HG03196 (cell line): ENCODE measurements at regions not wholly inside any gene's neighbourhood (a gene's known extent, or its start where the extent isn't known, plus 50 kb on each side); places are given as distances from the start of the nearest gene placed in this dataset.

Experiments used
- ATAC-seq: cut with Tn5 transposase; IDR thresholded peaks from one replicate; pipeline ENCODE4 v1.9.1; 2021; ENCODE audit not compliant: unreplicated experiment

DNA sequence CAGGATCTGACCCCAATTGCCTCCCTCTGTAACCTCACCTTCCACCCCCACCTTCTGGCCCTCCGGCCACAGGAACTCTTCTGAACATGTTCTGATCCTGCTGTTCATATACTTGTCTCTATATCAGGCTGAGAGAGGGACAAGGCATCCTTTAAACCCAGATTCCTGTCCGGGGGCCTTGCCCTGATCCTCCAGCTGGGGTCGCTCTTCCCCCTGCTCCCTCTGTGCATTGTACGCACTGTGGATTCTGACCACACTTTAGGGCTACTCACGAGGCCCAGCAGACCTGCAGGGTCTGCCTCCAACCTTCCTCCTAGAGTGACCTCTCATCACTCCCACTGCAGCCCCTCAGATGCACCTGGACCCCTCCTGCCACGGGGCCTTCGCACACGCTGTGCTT, 269.3 kb downstream of the UQCRFS1 start:
- no peak for ATAC-seq

DNA sequence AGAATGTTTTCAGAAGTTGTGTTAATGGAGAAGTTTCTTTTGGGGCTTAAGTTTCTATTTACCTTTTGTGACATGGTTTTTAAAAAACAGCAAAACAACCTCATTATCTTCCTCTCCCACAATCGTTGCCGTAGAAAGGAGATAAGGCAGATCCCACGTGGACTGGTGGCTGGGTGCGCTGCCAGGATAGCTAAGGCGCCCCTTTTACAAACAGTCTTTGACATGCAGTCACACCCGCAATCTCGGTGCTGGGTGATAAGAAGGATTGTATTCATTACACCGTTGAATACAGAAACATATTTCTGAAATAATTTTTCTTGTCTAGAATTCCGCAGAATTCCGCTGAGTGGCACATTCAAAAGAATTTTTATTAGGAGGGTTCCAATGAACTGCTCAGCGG, 271.1 kb downstream of the UQCRFS1 start:
- ATAC-seq = no peak

DNA sequence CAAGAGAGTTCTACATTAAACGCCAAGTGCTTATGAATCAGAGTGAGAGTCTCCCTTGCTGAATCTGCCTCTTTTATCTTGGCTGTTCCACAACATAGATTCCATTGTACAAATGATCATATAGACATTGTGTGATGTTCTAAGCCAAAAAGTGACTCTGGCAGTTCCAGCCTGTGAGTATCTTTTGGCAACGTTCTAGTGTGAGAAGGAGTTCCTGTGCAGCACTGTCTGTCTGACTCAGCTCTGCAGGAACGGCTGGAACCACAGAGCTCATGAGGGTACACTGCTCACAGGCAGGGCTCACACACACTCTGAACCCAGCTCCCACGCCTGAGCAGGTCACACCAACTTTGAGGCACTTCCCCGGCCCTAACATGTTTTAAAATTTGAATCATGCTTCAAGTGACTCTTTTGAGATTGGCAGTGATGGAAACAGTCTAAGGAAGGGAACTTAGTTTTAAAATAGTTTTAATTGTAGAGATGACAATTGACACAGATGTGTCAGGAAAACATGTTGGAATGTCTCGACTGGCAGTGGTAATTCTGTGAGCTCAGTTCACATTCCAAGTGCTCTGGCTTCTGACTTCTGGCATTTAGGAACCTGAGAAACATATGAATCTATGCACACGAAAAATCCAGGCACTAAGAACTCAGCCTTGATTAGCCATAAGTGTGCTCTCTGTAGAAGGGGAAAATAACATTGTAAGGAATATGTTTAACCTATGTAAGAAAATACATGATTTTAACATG, 272.0 kb downstream of the UQCRFS1 start:
- ATAC-seq = no peak

DNA sequence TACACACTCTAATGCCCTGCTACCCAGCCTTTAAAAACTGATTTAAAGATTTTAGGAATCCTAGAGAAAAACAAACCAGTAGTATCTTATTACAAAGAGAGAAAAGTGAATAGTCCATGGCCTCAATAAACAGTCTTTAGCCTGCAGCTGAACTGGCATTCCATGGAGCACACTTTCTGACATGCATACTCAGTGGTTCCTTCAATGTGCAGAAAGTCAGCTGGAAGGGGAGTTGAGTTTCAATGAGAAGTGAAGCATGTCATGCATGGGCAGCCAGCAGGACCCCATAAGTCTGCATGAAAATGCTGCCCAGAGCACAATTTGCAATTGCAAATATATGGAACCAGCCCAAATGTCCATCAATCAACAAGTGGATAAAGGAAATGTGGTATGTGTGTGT, 273.7 kb downstream of the UQCRFS1 start:
- no peak for ATAC-seq

DNA sequence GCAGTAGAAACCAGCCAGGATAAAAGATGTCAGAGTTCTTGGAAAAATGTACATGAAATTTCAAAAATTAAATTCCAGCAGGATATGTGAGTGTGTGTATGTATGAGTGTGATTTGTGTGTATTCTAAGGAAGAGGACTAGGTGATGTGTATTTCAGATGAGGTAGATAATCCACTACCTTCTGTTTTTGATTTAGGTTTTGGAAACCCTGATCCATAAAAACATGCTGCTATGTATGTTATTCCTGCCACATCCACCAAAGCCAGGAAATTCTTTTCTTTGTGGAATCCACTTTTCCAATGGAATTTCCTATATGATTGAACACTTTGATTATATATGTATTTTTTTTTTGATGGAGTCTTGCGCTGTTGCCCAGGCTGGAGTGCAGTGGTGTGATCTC, 276.9 kb downstream of the UQCRFS1 start:
- no peak for ATAC-seq

DNA sequence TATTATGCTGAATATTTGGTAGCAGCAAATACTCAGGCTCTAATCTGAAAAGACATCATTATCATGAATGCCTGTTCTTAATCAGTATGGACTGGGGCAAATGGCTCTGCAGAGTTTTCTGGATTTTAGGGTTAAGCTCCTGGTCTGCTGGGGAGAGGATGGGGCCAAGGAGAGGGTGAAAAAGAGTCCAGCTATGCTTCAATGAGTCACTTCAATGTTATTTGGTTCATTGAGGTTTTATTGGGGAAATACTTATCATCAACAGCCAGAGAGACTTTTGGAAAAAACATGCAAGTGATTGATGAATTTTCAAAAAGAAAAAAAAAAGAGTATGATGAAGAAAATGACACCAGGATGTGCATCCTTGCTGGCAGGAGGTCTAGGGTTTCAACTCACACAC, 278.3 kb downstream of the UQCRFS1 start:
- ATAC-seq = no peak

DNA sequence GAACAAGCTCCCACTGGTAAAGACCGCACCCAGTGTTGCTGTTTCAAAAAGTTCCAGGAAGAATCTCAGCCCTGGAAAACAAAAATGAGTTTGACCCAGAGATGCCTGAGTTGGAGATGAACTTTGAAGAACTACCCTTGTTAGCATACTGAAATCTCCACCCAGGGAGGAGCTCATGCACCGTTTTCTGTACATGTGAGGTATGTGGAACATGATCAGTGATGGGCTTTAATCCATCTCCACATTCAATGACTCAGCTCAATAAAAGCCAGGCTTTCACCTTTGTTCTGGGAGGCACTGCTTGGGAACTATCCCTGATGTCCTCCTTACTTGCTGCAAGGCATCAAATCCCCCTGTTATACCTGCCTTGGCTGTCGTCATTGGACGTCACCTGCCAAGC, 279.9 kb downstream of the UQCRFS1 start:
- no peak for ATAC-seq

DNA sequence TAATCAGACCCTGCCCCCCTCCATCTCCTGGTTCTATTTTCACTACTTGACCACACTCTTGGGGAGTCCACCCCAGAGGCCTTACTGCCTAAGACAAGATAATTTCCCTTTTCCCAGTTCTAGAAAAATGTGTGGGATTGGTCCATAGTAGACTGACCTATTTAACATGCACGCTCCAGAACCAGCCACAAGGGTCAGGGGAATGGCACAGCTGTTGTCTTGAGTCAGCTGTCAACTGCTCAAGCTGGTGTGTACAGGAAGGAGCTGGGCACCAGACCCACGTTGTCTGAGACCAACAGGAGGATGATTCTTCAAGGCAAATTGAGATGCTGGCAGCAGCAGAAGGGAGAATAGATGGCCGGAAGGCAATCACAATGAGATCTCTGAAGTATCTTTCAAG, 280.5 kb downstream of the UQCRFS1 start:
- ATAC-seq = no peak

DNA sequence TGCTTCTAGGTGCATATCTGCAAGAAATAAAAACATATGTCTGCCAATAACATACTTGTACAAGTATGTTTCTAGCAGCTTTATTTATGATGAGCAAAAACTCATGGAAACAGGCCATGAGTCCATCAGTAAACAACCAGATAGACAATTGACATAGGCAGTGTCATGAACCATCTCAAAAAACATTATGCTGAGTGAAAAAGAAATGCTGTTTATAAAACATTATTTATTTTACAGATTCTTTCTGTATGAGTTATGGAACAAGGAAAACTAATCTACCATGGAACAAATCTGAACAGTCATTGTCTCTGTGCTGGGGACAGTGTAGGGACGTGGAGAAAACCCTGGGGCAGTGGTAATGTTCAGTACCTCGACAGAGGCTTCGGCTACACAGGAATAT, 283.9 kb downstream of the UQCRFS1 start:
- no peak for ATAC-seq

DNA sequence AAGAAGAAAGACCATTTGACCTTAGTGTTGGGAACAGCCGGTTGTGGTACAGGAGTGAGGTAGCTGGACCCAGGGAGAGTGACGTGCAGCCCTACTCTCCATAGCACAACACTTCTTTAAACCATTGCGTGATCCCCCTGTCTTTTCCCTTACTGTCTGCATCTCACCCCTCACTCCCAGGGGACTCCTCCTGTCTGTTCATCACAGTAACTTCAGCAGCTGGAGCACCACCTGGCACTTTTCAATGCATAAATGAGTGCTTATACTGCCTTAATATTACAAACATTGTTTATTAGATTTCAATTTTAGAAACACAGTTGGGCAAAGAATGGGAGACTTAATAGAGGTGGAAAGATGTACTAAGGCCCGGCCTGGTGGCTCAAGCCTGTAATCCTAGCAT, 285.5 kb downstream of the UQCRFS1 start:
- ATAC-seq = no peak

DNA sequence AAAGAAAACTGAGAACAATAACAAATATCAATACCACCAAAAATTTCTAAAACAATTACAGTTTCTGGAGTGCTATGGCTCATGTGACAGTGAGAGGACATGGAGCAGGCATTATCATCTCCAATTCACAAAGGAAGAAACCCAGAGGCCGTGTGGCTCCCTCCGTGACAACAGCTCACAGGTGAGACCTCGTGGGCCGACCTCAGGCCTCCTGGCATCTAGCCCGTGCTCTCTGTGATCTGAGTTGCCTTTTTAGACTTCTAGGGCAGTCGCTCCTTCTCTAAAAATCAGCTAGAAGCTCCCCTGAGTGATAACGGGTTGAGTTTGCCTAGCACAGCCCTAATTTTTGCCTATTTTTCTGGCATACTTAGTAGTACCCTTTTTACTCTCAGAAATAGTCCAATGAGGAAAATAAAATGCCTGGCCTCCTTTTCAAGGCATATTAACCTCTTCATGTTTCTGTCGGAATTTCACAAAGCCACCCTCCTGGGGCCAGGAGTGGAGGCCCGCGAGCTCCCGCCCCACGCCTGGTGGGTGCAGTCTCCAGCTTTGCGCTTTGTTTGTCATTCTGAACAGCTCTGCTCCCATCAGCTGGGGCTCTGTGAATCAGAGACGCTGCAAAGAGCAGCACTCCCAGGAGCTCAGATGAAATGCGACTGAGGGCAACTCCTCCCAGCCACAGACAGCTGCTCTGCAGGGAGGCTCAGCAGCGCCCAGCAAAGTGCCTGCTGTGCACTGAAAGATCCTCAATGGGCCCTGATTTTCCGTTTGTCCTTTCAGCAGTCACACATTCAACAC, 292.5 kb downstream of the UQCRFS1 start:
- ATAC-seq = no peak

DNA sequence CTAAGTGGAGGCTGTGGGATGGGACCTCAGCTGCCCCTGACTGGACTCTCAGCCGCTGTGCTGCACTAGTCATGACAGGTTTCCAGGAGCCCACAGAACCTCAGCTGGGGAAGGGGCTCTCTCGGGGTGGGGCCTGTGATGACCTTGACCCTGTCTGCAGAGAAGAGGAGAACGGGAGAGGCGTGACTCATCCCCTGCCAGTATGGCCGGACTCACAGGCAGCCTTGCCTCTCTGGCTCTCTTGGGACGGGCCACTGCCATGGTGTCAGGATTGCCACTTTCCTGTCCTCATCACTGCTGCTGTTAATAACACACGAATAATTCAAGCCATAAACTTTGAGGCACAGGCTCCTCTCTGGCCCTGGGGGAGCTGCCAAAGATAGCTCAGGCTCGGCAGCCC, 295.3 kb downstream of the UQCRFS1 start:
- no peak for ATAC-seq

DNA sequence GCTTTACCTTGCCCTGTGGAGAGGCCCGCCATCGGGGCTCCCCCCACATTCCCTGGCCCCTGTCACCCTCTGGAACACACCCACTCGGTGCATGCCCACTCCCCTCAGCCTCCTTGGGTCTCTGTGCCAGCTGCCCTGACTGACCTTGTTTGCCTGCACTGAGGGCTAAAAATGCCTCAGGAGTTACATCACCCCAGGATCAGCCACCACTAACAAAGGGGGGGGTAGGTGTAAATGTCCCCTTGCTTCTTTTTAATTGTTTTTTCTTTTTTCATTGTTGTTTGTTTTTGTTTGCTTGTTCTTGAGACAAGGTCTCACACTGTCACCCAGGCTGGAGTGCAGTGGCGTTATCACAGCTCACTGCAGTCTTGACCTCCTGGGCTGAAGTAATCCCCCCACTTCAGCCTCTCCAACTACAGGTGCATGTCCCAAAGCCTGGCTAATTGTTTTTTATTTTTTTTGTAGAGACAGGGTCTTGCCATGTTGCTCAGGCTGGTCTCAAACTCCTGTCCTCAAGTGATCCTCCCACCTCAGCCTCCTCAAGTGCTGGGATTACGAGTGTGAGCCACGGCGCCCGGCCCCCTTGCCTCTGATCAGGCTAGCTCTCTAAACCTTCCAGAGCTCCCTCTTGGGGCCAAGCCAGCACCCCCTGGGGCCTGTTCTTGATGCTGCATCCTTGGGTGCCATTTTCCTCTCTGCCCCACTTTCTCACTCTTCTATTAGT, 297.1 kb downstream of the UQCRFS1 start:
- ATAC-seq = no peak

DNA sequence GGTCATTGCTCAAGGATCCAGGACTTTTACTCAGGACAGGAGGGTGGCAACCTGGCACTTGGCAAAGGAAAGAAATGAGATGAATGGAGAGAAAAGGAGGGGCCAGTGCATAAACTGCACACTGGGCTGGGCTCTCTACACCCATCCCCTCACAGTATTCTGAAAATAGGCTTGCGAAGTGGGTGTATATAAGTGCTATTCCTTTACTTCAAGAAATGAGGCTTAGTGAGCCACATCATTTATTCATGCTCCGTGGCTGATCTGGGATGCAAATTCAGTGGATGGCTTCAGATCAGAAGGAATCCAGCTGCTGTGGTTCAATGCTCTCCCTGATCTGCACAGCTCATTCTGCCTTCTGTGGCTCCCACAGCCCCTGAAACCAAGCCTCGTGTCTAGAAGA, 297.7 kb downstream of the UQCRFS1 start:
- no peak for ATAC-seq

DNA sequence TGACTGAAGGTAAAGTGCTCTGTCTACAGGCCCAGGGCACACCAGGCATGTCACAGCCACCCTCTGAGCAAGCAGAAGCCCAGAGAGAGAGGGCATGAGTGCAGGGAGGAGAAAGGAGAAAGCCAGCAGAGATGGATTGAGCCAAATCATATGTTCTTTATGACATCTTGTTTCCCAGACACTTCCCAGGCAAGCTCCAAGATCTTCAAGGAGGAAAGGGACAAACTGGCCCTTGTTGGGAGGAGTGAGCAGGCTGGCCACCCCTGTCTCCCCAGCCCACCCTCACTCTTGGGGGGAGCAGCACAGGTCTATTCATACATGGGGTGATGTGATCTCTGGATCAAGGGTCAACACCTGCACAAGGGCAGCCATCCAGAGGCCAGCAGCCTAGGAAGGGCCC, 298.8 kb downstream of the UQCRFS1 start:
- ATAC-seq = no peak

DNA sequence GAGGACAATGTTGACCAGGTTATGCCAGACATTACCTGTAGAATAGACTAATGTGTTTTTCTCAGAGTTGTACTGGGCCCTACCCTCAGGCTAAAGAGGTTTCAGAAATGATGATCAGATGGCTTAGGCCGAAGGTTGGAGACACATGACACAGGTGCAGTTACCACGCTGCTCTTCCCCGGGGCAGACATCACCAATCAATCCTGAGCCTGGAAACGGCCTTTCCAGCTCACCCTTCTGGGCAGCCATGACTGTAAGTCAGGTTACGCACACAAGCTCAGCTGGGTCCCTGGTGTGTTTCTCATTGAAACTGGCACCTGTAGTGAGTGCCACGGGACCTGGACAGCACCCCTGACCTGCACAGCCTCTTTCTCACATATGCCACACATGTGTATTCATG, 299.3 kb downstream of the UQCRFS1 start:
- no peak for ATAC-seq

DNA sequence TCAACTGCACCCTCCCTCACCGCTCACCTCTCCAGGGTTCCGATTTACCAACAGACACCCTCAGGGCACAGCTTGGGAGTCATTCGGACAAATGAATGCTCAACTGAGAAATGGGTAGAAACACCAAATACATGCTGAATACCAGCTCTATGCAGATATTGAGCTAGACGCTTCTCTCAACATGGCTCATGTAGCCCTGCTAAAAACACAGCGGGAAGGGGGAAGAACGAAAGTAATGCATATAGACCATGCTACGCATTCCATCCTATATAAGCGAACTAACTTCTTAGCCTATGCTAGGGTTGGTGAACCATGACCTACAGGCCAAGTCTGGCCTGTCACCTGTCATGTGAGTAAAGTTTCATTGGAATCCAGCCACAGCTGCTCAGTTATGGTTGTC, 304.0 kb downstream of the UQCRFS1 start:
- no peak for ATAC-seq

DNA sequence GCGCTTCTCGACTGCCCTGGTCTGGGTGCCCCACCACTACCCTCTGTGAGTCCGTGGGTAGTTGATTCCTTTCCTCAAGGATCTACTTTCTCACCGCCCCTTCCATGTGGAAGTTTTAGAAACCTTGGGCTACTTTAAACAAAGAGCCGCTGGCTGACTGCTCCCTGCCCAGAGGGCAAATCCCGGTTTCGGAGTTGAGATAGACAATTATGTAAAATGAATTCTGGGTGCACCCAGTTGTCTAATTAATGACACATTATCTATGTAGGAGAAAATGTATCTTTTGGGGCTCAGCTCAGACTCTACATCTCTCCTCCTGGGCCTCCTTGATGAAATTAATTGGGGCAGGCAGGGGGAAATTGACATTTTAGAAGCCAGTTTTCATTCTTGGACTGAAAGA, 305.4 kb downstream of the UQCRFS1 start:
- ATAC-seq = no peak

DNA sequence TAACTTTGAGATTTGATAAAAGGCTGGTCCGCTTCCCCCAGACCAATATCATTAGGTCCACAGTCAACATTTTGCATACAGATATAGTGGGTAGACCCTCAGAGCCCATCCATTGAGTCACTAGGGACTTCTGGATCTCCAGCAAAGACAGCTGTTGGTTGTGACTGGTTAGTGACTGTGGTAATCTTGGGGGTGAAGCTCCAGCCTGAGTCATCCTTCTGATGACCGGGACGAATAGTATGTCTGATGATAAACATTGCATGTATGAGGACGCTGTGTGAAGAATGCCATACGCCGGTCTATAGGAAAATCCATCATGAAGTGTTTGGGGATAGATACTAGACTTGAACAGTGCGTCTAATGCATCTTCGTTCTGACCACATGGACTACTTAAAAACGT, 307.0 kb downstream of the UQCRFS1 start:
- no peak for ATAC-seq

DNA sequence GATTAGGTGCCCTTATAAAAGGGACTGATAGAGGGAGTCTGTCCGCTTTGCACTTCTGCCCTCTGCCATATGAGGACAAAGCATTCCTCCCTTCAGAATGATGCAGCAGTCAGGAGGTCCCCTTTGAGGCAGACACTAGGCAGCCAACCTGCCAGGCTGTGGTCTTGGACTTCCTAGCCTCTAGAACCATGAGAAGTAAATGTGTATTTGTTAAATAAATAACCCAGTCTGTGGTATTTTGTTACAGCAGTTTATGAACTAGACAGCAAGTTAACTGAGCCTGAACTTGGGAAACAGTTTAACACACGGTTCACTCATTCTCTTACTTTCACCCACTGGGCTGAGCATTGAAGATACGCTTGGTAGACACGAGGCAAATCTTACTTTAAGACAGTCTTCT, 313.2 kb downstream of the UQCRFS1 start:
- ATAC-seq = no peak

DNA sequence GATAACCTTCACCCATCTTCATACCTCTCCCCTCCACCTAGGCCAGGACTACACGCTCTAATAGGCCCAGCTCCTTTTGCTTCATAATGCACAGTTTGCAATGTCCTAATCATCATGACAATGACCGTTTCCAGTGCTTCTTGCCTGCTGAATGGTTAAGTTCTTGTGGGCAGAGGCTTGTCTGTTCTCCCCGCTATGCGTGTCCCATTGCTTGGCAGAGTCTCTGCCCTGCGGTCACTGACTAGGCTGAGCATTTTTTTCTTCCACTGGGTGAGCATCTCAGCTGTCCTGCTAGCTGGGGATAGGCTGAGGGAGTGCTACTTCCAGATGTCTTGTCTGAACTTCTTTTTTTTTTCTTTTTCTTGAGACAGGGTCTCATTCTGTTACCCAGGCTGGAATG, 314.7 kb downstream of the UQCRFS1 start:
- ATAC-seq = no peak
